ENCODE measurements at regions not wholly inside any gene's neighbourhood (a gene's known extent, or its start where the extent isn't known, plus 50 kb on each side); places are given as distances from the start of the nearest gene placed in this dataset.
"Not testable (repeated sequence)": the region's sequence is repeated elsewhere in the genome, so short reads cannot be mapped to it uniquely, and the experiment has no call there.

DNA sequence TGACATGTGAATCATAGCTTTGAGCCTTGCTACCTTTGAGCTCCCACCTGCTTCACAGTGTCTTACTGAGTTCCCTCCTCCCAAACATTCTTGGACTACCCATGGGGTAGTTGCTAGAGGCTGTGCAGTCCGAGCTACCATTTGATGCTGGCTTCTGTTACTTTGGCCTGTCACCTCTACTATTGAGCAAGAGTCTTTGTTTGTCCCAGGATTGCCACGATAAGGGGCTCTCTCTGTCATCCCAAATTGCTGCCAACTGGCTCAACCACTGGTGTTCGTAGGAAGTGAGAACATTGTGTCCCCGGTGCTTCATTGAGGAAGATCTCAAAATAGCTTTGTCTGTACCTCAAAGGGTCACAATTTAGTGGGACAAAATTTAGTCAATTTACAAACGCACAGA lies 59.1 kb upstream of the PAX8 start:
- no peak for DNase-seq

DNA sequence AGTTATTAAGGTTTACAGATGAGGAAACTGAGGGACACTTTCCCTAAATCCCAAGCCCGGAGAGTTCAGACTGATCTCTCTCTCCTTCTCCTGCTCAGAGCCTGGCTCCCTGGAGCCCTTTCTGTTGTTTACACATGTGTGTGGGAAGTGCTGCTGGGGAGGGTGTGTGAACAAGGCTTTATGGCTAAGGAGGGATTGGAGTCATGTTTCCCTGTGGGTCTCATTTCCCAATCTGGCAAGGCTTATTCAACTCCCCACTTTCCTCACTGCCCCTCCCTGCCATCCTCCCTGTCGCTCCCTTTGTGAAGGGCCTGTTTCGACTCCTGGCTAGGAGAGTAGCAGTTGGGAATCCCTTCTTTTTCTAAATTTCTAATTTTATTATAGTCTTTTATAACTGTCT lies 57.3 kb upstream of the PAX8 start:
- not testable (repeated sequence) for DNase-seq

DNA sequence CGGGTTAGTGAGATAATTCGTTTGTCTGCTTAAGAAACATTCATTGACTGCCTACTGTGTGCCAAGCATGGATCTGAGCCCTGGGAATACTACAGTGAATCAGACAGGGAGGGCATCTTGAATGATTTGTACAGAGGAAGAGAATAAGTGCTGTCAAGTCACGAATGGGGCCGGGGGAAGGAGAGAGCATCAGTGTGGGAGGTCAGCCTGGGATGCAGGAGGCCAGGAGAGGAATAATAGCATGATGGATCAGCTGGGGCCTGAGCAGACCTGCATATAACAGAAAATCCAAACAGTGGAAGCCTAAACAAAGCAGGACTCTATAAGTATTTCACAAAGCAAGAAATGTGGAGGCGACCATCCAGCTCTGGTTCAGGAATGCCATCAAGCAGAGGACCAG lies 55.4 kb upstream of the PAX8 start:
- no peak for DNase-seq

DNA sequence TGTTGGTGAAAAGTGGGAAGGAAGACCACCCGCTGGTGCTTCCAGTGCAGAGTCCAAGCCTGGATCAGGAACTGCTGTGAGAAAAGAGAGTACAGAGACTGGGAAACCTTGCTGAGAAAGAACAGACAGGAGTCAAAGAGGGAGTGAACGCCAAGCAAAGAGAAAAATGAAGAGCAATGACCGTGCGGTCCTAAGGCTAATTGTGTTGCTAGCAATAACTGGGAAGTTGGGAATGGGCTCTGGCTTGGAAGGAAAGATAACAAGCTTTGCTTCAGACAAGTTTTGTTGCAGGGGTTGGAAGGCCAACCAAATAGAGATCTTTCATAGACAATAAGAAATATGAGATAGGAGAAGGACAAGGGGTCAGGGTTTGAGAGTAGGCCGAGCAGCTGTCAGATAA lies 55.0 kb upstream of the PAX8 start:
- not testable (repeated sequence) for DNase-seq

DNA sequence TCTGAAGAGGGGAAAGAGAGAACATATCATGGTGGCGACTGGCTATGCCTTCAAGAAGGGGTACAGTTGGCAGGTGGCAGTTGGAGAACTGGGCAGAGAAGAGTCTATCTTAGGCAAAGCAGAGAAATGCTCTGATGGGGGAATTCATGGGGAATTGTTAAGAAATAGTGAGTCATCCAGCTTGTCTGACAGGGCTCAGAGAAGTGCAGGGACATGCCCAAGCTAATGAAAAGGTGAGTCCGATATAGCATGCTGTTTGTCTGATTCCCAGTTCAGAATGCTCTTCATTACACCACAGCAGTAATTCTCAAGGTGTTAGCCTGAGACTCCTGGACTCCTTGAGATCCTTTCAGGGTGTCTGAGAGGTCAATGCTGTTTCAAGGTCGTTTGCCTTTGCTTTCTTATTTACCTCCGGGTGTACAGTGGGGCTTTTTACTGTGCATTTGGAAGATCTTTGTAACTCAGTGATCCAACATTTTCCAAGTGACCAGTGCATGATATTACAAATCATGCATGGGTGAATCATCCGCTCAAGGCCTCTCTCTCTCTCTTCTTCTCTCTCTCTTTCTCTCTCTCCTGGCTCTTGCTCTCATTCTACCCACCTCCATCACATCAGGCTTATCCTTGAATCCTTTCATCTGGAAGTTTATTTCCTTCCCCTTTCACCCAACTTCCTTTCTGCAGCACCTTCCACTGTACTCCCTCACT lies 51.5 kb upstream of the PAX8 start:
- DNase-seq = not testable (repeated sequence)

DNA sequence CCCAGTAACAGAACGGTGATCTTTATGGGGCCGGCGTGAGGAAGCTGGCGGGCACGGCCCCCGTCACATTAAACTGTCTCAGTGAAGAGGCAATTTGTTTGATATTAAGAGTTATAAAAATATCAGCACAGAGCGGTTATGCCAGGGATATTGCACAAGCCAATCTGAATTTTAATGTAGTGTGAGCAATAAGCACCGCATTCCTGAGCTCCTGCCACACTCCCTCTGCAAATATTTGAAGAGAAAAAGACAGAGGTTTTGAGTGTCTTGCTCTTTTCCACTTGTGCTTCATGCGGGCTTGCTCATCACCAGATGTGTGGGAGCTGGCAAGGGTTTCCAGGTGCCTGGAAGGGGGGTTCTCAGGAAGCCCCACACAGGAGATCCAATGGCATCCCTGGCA lies 50.3 kb upstream of the PAX8 start:
- DNase-seq = not testable (repeated sequence)

DNA sequence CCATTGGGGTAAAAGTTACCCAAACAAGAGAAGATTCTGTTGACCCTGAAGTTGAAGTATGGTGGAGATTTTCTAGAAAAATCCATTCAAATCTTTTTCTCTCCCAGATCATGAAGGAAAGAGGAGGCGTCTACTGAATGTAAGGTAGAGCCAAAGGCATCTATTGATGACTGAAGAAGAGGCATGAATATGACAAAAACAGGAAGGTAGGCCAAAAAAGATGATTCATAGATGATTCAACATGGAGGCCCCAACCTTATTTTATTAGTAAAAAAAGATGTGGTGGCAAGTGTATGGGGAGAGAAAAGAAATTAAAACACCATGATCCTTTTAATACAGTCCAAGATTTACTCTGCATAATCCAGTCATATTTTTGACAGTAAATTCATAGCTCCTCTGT lies 49.9 kb upstream of the PAX8 start:
- DNase-seq = not testable (repeated sequence)
